Esophagus muscularis mucosa (tissue), 4 donors: ENCODE measurements at regions not wholly inside any gene's neighbourhood (a gene's known extent, or its start where the extent isn't known, plus 50 kb on each side); places are given as distances from the start of the nearest gene placed in this dataset.
A peak's percentile ranks its signal among the peaks of the same experiment; 100 is the strongest.

ENCODE experiments used
- DNase-seq: peaks from one replicate; pipeline ENCODE4 v3.0.0-alpha.2; 2017; ENCODE audit errors: extremely low spot score
- H3K27ac ChIP-seq, 4 donors: fragments of 200-600 bp; sonication (generic); replicated peaks in 1 of 4; 1 replicate in 3 of 4; 2 replicates in 1 of 4; pipeline ENCODE4 v1.5.1; 2016 to 2019; ENCODE audit warnings: mild to moderate bottlenecking in 1 of 4
- H3K27me3 ChIP-seq, 4 donors: fragments of 200-600 bp; sonication (generic); one replicate each; pipeline versions ENCODE4 v1.5.1 to v1.6.0; 2016 to 2019
- H3K36me3 ChIP-seq, 4 donors: fragments of 200-600 bp; sonication (generic); one replicate each; pipeline ENCODE4 v1.5.1; 2016 to 2019
- H3K4me1 ChIP-seq, 4 donors: fragments of 200-600 bp; sonication (generic); one replicate each; pipeline ENCODE4 v1.5.1; 2016 to 2019
- H3K4me3 ChIP-seq, 4 donors: fragments of 200-600 bp; sonication (generic); 1 replicate in 2 of 4; 2 replicates in 2 of 4; pipeline ENCODE4 v1.5.1; 2016 to 2019; ENCODE audit warnings: mild to moderate bottlenecking in 4 of 4, moderate library complexity in 1 of 4
- H3K9me3 ChIP-seq, 4 donors: fragments of 200-600 bp; sonication (generic); 1 replicate in 3 of 4; 2 replicates in 1 of 4; pipeline ENCODE4 v1.5.1; 2016 to 2019
- EP300 ChIP-seq: sonication (generic); formaldehyde crosslinking; IDR thresholded peaks from one replicate; pipeline ENCODE4 v1.6.1; 2017; ENCODE audit warnings: antibody characterized with exemption
- POLR2A ChIP-seq: fragments of 450-650 bp; IDR thresholded peaks from one replicate; pipeline ENCODE4 v1.6.1; 2017; ENCODE audit warnings: antibody characterized with exemption, moderate library complexity, mild to moderate bottlenecking, low read depth
- POLR2AphosphoS5 ChIP-seq, 2 donors: sonication (generic); formaldehyde crosslinking; IDR thresholded peaks; one replicate each; pipeline ENCODE4 v1.6.1; 2017; ENCODE audit warnings: antibody characterized with exemption in 2 of 2
- WGBS: methylation state at CpG from one replicate; pipeline ENCODE4 v1.1.5; 2018; 5-methylcytosine and 5-hydroxymethylcytosine counted together
- intact Hi-C: fragments of 100-400 bp; cut with DNase I; formaldehyde crosslinking; loops from one replicate; pipeline ENCODE4 v1.15.1; 2023
- TF ChIP-seq, protein P1 (sequence below), 3 experiments: fragments of 200-600 bp in 2 of 3; fragments of 450-650 bp in 1 of 3; sonication (generic) in 2 of 3; IDR thresholded peaks; one replicate each; pipeline ENCODE4 v1.5.1; 2017 to 2019; ENCODE audit warnings: antibody characterized with exemption in 3 of 3, mild to moderate bottlenecking in 2 of 3, moderate library complexity in 1 of 3

DNA sequence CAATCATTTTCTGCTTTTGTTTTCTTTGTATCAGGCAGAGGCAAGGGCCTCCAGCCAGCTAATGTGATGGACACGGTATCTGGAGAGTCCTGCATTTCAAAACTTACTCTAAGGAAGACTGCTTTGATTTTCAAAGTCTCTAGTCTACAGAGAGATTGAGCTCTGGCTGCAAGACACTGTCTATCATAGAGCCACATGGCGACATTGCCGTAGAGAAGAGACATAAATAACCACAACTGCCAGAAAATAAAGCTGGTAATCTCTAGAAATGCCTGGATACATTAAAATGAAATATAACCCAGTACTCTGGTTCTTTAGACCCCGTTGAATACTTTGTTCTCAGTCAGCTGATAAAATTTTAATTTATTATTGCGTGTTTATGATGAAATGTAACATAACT lies 90.8 kb downstream of the OTUD1 start:
- H3K27ac ChIP-seq: no peak overlapping the region
- intact Hi-C loops: no loop called here
- no peak overlapping the region for H3K4me3 ChIP-seq
- no peaks in the 10 kb centered on the region for H3K36me3 ChIP-seq
- no peaks in the 10 kb centered on the region for H3K9me3 ChIP-seq
- H3K27me3 ChIP-seq: no peaks in the 10 kb centered on the region
- DNase-seq: peak; percentile 21
- H3K4me1 ChIP-seq: no peaks in the 10 kb centered on the region
- TF ChIP-seq, protein P1, sequence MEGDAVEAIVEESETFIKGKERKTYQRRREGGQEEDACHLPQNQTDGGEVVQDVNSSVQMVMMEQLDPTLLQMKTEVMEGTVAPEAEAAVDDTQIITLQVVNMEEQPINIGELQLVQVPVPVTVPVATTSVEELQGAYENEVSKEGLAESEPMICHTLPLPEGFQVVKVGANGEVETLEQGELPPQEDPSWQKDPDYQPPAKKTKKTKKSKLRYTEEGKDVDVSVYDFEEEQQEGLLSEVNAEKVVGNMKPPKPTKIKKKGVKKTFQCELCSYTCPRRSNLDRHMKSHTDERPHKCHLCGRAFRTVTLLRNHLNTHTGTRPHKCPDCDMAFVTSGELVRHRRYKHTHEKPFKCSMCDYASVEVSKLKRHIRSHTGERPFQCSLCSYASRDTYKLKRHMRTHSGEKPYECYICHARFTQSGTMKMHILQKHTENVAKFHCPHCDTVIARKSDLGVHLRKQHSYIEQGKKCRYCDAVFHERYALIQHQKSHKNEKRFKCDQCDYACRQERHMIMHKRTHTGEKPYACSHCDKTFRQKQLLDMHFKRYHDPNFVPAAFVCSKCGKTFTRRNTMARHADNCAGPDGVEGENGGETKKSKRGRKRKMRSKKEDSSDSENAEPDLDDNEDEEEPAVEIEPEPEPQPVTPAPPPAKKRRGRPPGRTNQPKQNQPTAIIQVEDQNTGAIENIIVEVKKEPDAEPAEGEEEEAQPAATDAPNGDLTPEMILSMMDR (IDR thresholded peaks at IDR 0.05): no peak
- TF ChIP-seq EP300 (no peak), POLR2AphosphoS5 (IDR thresholded peaks at IDR 0.05) (no peak), POLR2A (no peak)
- 67% methylated on average over 5 of the region's 5 CpGs for WGBS

DNA sequence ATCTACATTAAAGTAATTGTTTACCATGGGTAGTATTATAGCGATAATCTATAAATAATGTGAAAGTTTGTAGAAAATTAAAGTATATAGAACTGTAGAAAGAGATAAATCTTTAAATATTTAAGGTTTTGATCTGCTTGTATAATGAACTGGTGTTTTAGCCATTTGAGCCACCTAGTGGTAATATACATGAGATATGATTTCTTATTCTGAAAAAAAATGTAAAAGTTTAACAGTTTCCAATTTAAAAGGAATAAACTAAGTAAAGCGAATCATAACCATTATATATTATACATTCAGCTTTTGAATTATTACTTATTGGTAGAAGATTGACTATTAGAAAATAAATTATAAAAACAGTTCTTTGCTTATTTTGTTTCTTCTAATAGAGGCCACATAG lies 91.2 kb downstream of the OTUD1 start:
- 67% methylated on average over 2 of the region's 2 CpGs for WGBS
- Histone ChIP-seq H3K27ac (no peak overlapping the region), H3K4me3 (no peak overlapping the region), H3K9me3 (no peaks in the 10 kb centered on the region), H3K27me3 (no peaks in the 10 kb centered on the region), H3K4me1 (no peaks in the 10 kb centered on the region), H3K36me3 (no peaks in the 10 kb centered on the region)
- intact Hi-C loops: no loop called here
- DNase-seq: no peak
- TF ChIP-seq POLR2A: no peak
- TF ChIP-seq, protein P1 (IDR thresholded peaks at IDR 0.05): peak in 2 of 3 experiments; percentile 32 to 34

DNA sequence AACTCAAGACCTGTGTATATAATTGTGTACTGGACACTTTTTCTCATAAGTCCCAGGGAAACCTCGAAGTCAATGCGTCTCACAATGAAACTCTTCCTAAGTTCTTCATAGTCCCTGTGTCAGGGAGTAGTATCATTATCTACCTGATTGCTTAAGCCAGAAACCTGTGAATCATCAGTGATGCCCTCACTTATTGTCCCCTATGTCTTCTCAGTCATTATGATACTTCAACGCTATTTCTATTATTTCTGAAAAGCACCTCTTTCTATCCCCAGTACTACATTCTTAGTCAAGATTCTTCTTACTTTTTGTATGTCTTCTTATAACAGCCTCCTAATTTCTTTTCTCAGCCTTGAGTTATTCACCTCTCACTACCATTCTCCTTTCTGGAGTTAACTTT lies 94.3 kb downstream of the OTUD1 start:
- Histone ChIP-seq H3K9me3 (no peaks in the 10 kb centered on the region), H3K27me3 (no peaks in the 10 kb centered on the region), H3K36me3 (no peaks in the 10 kb centered on the region), H3K27ac (no peak overlapping the region), H3K4me1 (no peaks in the 10 kb centered on the region), H3K4me3 (no peak overlapping the region)
- intact Hi-C loops: no loop called here
- TF ChIP-seq, protein P1 (IDR thresholded peaks at IDR 0.05): no peak
- no peak for TF ChIP-seq POLR2A
- TF ChIP-seq EP300: no peak
- TF ChIP-seq POLR2AphosphoS5 (IDR thresholded peaks at IDR 0.05): no peak
- no peak for DNase-seq
- 92% methylated on average over 3 of the region's 3 CpGs for WGBS

DNA sequence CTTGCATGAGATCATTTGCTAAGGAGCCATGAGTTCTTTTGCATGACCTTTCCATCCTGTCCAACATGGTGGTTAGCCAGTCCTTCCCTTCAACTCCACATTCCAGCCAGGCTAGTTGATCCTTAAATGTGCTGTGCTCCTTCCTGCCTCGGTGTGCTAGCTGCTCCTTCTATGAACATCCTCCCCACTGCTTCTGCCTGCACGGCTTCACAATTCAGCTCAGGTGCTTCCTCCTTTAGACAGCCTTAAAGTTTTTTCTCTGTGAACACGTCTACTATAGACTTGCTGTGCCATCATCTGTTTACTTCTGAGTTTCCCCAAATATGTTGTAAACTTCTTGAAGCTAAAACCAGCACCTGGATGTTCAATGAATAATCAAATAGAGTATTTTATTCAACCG lies 95.5 kb downstream of the OTUD1 start:
- H3K27ac ChIP-seq: no peak overlapping the region
- intact Hi-C loops: no loop called here
- TF ChIP-seq POLR2A: no peak
- no peak for TF ChIP-seq POLR2AphosphoS5 (IDR thresholded peaks at IDR 0.05)
- TF ChIP-seq EP300: no peak
- TF ChIP-seq, protein P1 (IDR thresholded peaks at IDR 0.05): no peak
- no peak for DNase-seq
- H3K4me1 ChIP-seq: no peaks in the 10 kb centered on the region
- no peak overlapping the region for H3K4me3 ChIP-seq
- WGBS: 63% methylated on average over 4 of the region's 4 CpGs
- H3K27me3 ChIP-seq: no peaks in the 10 kb centered on the region
- no peaks in the 10 kb centered on the region for H3K9me3 ChIP-seq
- no peaks in the 10 kb centered on the region for H3K36me3 ChIP-seq

DNA sequence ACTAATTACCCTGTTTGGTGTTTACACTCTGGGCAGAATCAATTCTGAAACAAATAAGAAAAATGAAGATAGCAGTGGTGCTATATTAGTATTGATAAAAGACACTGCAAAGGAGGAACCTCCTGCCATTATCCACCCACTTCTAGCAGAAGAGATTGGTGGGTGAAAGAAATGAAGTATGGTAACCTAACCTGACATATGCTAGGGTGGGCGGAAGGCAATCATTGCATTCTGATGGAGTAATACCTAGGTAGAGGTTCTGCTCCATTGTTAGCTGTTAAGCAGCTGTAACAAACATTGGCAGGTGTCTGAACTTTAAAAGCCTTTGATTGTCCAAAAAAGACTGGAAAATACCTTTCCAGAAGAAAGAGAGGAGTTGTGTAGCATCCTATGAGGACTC lies 95.9 kb downstream of the OTUD1 start:
- WGBS: 100% methylated on average over 1 of the region's 1 CpG
- Histone ChIP-seq H3K27me3 (no peaks in the 10 kb centered on the region), H3K9me3 (no peaks in the 10 kb centered on the region), H3K36me3 (no peaks in the 10 kb centered on the region), H3K27ac (no peak overlapping the region), H3K4me1 (peaks cover 0 to 4% (median under 1%) of the 10 kb centered on the region in 4 donors), H3K4me3 (no peak overlapping the region)
- TF ChIP-seq POLR2A: no peak
- TF ChIP-seq, protein P1 (IDR thresholded peaks at IDR 0.05): no peak
- no peak for TF ChIP-seq EP300
- TF ChIP-seq POLR2AphosphoS5 (IDR thresholded peaks at IDR 0.05): no peak
- peak; percentile 60 for DNase-seq
- intact Hi-C loops: no loop called here
